ENCODE measurements at regions not wholly inside any gene's neighbourhood (a gene's known extent, or its start where the extent isn't known, plus 50 kb on each side); places are given as distances from the start of the nearest gene placed in this dataset.
"Not testable (repeated sequence)": the region's sequence is repeated elsewhere in the genome, so short reads cannot be mapped to it uniquely, and the experiment has no call there.

- not testable (repeated sequence) for DNase-seq
These were observed 158.5 kb upstream of the VWC2 start for GRCh38 chr7:49614974-49615373.

GRCh38 chr7:49618028-49618427, 155.4 kb upstream of the VWC2 start:
- DNase-seq, result no peak

- no peak for DNase-seq
These were observed 149.5 kb upstream of the VWC2 start for GRCh38 chr7:49623943-49624342.

- no peak for DNase-seq
These were observed 148.8 kb upstream of the VWC2 start for GRCh38 chr7:49624611-49625010.

DNA sequence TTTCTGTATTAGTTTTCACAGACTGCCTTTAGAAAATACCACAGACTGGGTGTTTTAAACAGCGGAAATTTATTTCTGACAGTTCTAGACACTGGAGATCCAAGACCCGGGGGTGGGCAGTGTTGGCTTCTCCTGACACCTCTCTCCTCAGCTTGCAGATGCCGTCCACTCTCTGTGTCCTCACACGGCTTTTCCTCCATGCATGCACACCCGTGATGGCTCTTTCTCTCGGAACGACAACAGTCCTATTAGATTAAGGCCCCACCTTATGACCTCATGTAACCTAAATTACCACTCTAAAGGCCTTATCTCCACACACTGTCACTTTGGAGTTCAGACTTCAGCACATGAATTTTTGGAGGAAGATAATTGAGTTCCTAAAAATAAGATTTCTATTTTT, 142.9 kb upstream of the VWC2 start:
- DNase-seq, result no peak

DNA sequence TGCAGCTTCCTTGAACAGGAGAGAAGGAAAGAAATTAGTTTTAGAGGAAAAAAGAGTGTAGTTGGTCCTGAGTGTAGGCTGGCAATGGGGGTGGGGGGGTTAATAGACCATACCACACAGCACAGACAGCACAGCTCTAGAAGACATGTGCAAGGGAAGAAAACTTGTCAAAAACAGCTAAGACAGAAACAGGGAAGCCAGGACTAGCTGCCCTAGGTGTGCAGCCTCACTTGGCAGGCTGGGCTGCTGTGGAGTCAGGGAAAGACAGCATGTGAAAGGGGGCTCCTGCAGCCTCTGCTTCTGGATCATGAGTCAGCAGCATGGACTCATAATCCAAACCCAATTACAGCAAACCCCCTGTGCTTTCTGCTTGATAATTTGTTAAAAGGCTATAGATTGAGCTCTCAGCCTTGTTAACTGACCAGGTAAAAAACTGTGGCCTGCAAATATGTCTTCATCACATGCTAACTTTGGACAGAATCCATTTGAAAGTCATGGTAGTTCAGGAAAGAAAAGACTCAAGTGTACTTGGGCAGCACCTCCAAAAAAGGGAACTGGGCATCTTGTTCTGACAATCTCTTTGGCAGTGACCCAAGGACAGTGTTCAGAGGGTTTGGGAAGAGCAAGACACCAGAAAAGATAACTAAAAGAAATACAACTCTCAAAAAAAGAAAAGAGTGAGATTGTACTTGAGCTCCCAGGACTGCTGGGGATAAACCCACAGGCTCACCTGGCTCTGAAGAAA, 142.2 kb upstream of the VWC2 start:
- no peak for DNase-seq

- DNase-seq, result no peak
These were observed 141.5 kb upstream of the VWC2 start for GRCh38 chr7:49631960-49632359.

- DNase-seq, result no peak
These were observed 137.6 kb upstream of the VWC2 start for GRCh38 chr7:49635800-49636199.

- DNase-seq, result no peak
These were observed 137.0 kb upstream of the VWC2 start for GRCh38 chr7:49636400-49636799.

- DNase-seq, result no peak
These were observed 135.3 kb upstream of the VWC2 start for GRCh38 chr7:49638166-49638565.

GRCh38 chr7:49639068-49639593, 134.3 kb upstream of the VWC2 start:
- no peak for DNase-seq

DNA sequence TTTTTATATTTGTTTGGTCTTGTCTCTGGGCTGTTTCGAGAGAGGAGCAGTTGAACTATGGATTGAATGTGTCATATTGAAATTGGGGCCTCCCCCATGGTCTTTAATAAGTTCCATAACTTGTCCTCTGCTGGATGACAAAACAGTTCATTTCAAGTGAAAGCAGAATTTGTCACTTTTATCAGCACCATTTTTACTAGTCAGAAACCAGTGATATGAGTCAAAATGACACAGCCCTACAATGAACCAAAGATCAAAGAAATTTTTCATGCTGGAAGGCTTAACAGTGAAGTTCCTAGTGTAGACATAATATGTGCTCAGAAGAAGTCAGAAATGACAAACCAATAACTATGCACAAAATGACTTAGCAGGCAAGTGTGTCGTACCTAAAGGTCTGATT, 133.6 kb upstream of the VWC2 start:
- no peak for DNase-seq

DNA sequence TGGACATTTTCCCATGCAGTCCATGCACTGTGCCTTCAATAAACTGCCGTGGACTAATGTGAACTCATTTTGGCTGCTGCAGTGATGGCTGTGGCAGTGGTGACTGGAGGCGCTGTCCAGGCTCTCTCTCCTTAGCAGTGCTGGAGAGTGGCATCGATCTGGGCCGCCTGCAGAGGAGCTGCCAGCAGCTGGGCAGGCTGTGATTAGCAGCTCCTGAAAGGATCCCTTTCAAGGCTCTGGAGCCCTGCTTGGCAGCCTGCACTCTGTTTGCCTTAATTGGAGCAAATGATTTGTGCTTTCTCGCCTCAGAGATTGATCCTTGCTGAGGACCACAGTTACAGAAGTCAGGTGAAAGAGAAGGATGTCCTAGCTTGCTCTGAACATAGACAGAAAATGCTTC, 130.1 kb upstream of the VWC2 start:
- no peak for DNase-seq

DNA sequence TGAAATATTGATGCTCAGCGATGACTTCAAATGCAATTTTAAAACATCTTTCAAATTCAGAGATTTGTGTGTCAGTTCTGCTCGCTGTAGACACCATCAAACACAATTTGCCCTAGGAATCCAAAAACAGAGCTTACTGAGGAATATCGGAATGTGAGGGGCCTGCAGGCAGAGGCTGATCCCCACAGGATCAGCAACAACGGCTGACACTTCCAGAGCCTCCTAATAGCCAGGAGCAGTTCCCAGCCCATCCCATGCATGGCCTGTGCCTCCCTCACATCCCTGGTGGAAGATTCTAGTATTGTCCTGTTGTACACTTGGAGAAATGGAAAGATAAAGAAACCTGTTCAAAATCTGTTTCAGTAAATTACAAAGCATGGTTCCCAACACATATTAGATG, 129.7 kb upstream of the VWC2 start:
- no peak for DNase-seq

GRCh38 chr7:49644396-49645166, 128.9 kb upstream of the VWC2 start:
- DNase-seq, result no peak

DNA sequence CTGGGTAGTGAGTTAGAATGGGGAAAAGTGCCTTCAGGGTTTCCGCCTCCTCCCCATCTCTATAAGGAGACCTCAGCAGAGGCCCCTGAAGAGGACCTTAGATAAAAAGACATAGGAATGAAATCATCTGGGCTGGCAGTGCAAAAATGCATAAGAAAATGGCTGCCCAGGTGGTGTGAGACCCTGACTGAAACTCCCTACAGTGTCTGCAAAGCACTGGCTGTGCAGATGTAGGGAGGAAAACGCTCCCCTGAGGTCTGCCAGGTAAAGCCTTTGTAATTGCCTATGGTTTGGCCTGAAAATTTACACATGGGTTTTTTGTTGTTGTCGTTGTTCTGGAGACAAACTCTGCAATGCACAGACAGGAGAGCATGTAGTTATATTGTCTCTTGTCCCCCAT, 128.1 kb upstream of the VWC2 start:
- no peak for DNase-seq

DNA sequence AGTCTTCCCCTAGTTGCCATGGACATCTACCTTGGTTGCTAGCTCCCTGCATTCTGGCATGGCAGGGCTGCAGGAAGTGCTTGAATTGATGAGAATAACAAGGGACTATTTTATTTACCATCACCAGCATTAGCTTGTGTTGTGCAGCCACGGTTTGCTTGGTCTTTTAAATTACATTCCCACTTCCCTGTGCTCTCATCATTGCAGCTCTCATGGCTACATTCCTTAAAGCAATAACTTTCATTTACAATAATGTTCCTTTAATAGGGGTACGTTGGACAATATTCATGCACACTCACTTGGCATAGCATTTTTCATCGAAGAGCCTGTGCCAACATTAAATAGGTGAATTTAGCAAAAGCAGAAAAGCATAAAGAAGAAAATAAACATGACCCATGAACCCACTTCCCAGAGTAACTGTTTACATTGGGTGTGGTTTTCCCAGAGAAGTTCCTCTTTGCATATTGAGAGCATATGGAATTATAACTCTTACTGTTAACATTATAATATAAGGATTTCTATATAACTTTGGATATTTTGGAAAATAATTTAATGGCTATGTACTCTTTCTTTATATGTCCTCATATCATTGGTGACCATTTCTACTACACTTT, 113.2 kb upstream of the VWC2 start:
- DNase-seq, result no peak

- DNase-seq, result no peak
These were observed 112.5 kb upstream of the VWC2 start for GRCh38 chr7:49660976-49661375.

DNA sequence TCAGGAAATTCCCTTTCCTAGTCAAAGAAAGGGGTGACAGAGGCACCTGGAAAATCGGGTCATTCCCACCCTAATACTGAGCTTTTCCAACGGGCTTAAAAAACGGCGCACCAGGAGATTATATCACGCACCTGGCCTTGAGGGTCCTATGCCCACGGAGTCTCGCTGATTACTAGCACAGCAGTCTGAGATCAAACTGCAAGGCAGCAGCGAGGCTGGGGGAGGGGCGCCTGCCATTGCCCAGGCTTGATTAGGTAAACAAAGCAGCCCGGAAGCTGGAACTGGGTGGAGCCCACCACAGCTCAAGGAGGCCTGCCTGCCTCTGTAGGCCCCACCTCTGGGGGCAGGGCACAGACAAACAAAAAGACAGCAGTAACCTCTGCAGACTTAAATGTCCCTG, 107.5 kb upstream of the VWC2 start:
- DNase-seq, result not testable (repeated sequence)

- DNase-seq, result no peak
These were observed 106.7 kb upstream of the VWC2 start for GRCh38 chr7:49666764-49667163.

- no peak for DNase-seq
These were observed 104.2 kb upstream of the VWC2 start for GRCh38 chr7:49669285-49669684.

GRCh38 chr7:49669692-49670260, 103.7 kb upstream of the VWC2 start:
- no peak for DNase-seq

DNA sequence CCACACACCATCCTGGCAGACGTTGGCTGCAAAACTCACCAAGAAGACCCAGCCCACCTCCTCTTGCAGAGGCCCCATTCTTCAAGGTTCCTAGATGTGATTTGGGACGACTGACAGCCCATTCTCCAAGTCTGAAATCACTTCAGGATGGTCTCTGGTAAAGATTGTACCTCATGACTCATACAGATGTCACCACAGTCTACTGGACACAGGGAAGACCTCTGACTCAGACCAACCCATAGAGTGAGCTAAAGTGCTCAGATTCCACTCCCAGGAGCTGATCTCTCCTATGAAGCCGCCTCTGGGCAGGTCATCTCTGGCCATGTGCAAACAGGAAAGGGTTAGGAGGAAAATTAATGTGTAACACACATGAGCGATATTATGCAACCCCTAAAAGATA, 102.4 kb upstream of the VWC2 start:
- DNase-seq, result no peak

Measured in fibroblast of skin of scalp (primary cell).